ENCODE measurements at regions not wholly inside any gene's neighbourhood (a gene's known extent, or its start where the extent isn't known, plus 50 kb on each side); places are given as distances from the start of the nearest gene placed in this dataset.

DNA sequence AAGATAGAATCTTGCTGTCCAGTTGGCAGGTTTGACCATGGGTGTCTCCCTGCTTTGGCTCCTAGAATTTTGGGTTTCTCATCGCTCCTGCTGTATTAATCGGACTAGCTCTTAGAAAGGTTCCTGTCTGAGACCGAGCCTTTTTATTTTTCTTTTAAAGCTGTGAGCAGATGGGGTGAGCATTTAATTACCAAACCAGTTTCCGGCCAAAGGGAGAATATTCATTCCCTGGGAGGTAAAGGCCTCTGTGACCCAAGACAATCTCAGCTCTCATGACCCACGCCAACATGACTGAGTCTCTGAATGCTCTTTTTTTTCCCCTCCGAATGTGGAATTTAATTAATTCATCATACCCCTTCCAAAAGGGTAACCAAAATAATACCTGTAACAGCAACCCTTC, 464.7 kb upstream of the TMEM132C start:
- Histone ChIP-seq H2AFZ (ENCODE audit: low read length) (no peak overlapping the region), H3K4me1 (ENCODE audit: insufficient read depth, low read length) (no peaks in the 10 kb centered on the region), H3F3A (ENCODE audit: low read length, unreplicated experiment) (no peaks in the 10 kb centered on the region), H3K79me2 (ENCODE audit: low read length) (no peaks in the 10 kb centered on the region), H3K27ac (ENCODE audit: low read length) (no peak overlapping the region), H3K27me3 (ENCODE audit: low read length) (peaks cover 52% of the 10 kb centered on the region), H3K4me2 (ENCODE audit: low read length) (no peak overlapping the region), H3K9me3 (ENCODE audit: low read length) (peaks cover 4% of the 10 kb centered on the region; the same call in 1 of the 2 replicates), H3K36me3 (ENCODE audit: low read depth, low read length) (no peaks in the 10 kb centered on the region), H4K20me1 (ENCODE audit: low read length) (no peaks in the 10 kb centered on the region), H3K4me3 (ENCODE audit: low read length) (no peak overlapping the region), H3K9me2 (replicated peaks; ENCODE audit: low read length) (no peaks in the 10 kb centered on the region), H3K9ac (ENCODE audit: low read length) (no peak overlapping the region)
- BruUV-seq (replicated peaks): no TSS peak
- TF ChIP-seq EZH2phosphoT487 (IDR thresholded peaks at IDR 0.05; ENCODE audit: borderline replicate concordance, low read length) (no peak), EZH2 (IDR thresholded peaks at IDR 0.05; ENCODE audit: low read length, unreplicated experiment) (no peak)
- TF ChIP-seq, protein P1, sequence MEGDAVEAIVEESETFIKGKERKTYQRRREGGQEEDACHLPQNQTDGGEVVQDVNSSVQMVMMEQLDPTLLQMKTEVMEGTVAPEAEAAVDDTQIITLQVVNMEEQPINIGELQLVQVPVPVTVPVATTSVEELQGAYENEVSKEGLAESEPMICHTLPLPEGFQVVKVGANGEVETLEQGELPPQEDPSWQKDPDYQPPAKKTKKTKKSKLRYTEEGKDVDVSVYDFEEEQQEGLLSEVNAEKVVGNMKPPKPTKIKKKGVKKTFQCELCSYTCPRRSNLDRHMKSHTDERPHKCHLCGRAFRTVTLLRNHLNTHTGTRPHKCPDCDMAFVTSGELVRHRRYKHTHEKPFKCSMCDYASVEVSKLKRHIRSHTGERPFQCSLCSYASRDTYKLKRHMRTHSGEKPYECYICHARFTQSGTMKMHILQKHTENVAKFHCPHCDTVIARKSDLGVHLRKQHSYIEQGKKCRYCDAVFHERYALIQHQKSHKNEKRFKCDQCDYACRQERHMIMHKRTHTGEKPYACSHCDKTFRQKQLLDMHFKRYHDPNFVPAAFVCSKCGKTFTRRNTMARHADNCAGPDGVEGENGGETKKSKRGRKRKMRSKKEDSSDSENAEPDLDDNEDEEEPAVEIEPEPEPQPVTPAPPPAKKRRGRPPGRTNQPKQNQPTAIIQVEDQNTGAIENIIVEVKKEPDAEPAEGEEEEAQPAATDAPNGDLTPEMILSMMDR (conservative IDR thresholded peaks at IDR 0.05; ENCODE audit: low read depth, low read length): no peak
- ChIA-PET POLR2A (ENCODE audit: unreplicated experiment) (no interaction called here), CTCF (no interaction called here)
- ATAC-seq (no peak), DNase-seq (no peak)
- intact Hi-C loops (cut with micrococcal nuclease): no loop called here

DNA sequence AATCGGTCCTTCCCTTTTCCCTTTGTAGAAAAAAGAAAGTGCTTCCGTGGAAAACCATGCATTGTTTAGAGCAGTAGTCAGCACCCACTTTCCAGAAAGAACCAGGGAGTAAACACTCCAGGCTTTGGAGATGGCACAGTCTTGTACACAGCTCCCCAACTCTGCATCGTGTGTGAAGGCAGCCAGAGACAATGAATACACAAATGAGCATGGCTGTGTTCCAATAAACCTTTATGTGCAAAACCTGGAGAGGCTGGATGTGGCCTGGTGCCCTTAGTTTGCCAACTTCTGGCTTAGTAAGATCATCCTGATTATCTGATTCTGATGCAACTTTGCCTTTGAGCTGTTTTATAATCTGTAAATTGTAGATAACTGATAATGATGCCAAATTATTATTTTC, 463.4 kb upstream of the TMEM132C start:
- DNase-seq (no peak), ATAC-seq (no peak)
- intact Hi-C loops (cut with micrococcal nuclease): no loop called here
- H4K20me1 ChIP-seq (ENCODE audit: low read length): no peaks in the 10 kb centered on the region
- H3K4me3 ChIP-seq (ENCODE audit: low read length): no peak overlapping the region
- H3K9ac ChIP-seq (ENCODE audit: low read length): no peak overlapping the region
- peaks cover 4% of the 10 kb centered on the region; the same call in 1 of the 2 replicates for H3K9me3 ChIP-seq (ENCODE audit: low read length)
- H3K4me1 ChIP-seq (ENCODE audit: insufficient read depth, low read length): no peaks in the 10 kb centered on the region
- peaks cover 52% of the 10 kb centered on the region for H3K27me3 ChIP-seq (ENCODE audit: low read length)
- H3K9me2 ChIP-seq (replicated peaks; ENCODE audit: low read length): no peaks in the 10 kb centered on the region
- ChIA-PET POLR2A (ENCODE audit: unreplicated experiment) (no interaction called here), CTCF (no interaction called here)
- TF ChIP-seq, protein P1 (conservative IDR thresholded peaks at IDR 0.05; ENCODE audit: low read depth, low read length): no peak
- TF ChIP-seq EZH2phosphoT487 (IDR thresholded peaks at IDR 0.05; ENCODE audit: borderline replicate concordance, low read length) (no peak), EZH2 (IDR thresholded peaks at IDR 0.05; ENCODE audit: low read length, unreplicated experiment) (no peak)
- H3F3A ChIP-seq (ENCODE audit: low read length, unreplicated experiment): no peaks in the 10 kb centered on the region
- H2AFZ ChIP-seq (ENCODE audit: low read length): no peak overlapping the region
- H3K36me3 ChIP-seq (ENCODE audit: low read depth, low read length): no peaks in the 10 kb centered on the region
- H3K27ac ChIP-seq (ENCODE audit: low read length): no peak overlapping the region
- no peak overlapping the region for H3K4me2 ChIP-seq (ENCODE audit: low read length)
- BruUV-seq (replicated peaks): no TSS peak
- H3K79me2 ChIP-seq (ENCODE audit: low read length): no peaks in the 10 kb centered on the region

DNA sequence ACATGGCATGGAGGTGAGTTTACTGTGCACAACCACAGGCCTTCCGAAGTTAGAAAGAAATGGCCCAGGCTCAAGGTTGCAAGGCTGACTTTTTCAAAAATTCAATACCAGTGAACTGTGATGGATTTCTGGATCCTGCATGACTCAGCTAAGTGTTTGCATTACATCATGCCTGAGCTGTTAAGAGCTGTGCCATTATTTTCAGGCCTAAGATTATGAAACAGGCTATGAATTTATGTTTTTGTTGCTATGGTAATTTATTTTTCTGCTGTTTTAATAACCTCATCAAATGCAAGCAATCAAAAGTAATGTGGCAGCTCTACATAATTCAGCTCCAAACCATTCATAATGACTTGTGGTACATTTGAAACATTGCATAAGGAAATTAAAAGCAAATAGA, 457.7 kb upstream of the TMEM132C start:
- TF ChIP-seq EZH2phosphoT487 (IDR thresholded peaks at IDR 0.05; ENCODE audit: borderline replicate concordance, low read length): no peak
- TF ChIP-seq, protein P1 (conservative IDR thresholded peaks at IDR 0.05; ENCODE audit: low read depth, low read length): no peak
- TF ChIP-seq EZH2 (IDR thresholded peaks at IDR 0.05; ENCODE audit: low read length, unreplicated experiment): no peak
- H3K9me3 ChIP-seq (ENCODE audit: low read length): no peaks in the 10 kb centered on the region
- no peak overlapping the region for H2AFZ ChIP-seq (ENCODE audit: low read length)
- no peak overlapping the region for H3K4me3 ChIP-seq (ENCODE audit: low read length)
- intact Hi-C loops (cut with micrococcal nuclease): no loop called here
- H3K9ac ChIP-seq (ENCODE audit: low read length): no peak overlapping the region
- ChIA-PET CTCF (no interaction called here), POLR2A (ENCODE audit: unreplicated experiment) (no interaction called here)
- no peaks in the 10 kb centered on the region for H3K9me2 ChIP-seq (replicated peaks; ENCODE audit: low read length)
- H3K27ac ChIP-seq (ENCODE audit: low read length): no peak overlapping the region
- no peaks in the 10 kb centered on the region for H3K79me2 ChIP-seq (ENCODE audit: low read length)
- no peak overlapping the region for H3K4me2 ChIP-seq (ENCODE audit: low read length)
- no peaks in the 10 kb centered on the region for H4K20me1 ChIP-seq (ENCODE audit: low read length)
- H3K36me3 ChIP-seq (ENCODE audit: low read depth, low read length): no peaks in the 10 kb centered on the region
- DNase-seq (peak; percentile 59), ATAC-seq (no peak)
- BruUV-seq (replicated peaks): no TSS peak
- no peaks in the 10 kb centered on the region for H3F3A ChIP-seq (ENCODE audit: low read length, unreplicated experiment)
- peaks cover 22% of the 10 kb centered on the region for H3K27me3 ChIP-seq (ENCODE audit: low read length)
- peaks cover 11% of the 10 kb centered on the region; the same call in 1 of the 2 replicates for H3K4me1 ChIP-seq (ENCODE audit: insufficient read depth, low read length)

All from PC-3 (cell line).